C4-2B (cell line): ENCODE measurements at regions not wholly inside any gene's neighbourhood (a gene's known extent, or its start where the extent isn't known, plus 50 kb on each side); places are given as distances from the start of the nearest gene placed in this dataset.

Experiments used
- ZFX ChIP-seq: fragments of 450-650 bp; IDR thresholded peaks from 2 replicates; pipeline ENCODE4 v1.6.1; 2017
- TF ChIP-seq, protein P1 (sequence below): fragments of 450-650 bp; conservative IDR thresholded peaks from 2 replicates; pipeline ENCODE4 v1.5.1; 2017; ENCODE audit warnings: mild to moderate bottlenecking

DNA sequence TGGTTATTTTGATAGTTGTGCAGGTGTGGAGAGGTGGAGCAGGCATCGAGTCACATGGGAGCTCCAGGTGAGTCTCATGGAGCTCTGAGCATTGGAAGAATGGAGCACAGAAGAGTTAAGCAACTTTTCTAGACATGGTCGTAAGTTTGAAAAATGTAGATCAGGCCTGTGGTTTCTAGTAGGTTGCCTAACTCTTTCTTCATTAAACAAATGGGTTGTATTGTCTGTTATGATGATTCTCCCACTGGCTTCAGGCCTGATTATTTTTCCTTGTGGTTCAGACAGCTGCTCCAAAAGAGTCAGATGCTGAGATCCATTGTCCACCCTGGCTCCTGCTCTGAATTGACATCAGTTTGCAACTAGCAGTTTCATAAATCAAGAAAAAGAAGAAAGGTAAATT lies 80.3 kb upstream of the RPS23 start:
- TF ChIP-seq, protein P1, sequence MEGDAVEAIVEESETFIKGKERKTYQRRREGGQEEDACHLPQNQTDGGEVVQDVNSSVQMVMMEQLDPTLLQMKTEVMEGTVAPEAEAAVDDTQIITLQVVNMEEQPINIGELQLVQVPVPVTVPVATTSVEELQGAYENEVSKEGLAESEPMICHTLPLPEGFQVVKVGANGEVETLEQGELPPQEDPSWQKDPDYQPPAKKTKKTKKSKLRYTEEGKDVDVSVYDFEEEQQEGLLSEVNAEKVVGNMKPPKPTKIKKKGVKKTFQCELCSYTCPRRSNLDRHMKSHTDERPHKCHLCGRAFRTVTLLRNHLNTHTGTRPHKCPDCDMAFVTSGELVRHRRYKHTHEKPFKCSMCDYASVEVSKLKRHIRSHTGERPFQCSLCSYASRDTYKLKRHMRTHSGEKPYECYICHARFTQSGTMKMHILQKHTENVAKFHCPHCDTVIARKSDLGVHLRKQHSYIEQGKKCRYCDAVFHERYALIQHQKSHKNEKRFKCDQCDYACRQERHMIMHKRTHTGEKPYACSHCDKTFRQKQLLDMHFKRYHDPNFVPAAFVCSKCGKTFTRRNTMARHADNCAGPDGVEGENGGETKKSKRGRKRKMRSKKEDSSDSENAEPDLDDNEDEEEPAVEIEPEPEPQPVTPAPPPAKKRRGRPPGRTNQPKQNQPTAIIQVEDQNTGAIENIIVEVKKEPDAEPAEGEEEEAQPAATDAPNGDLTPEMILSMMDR, result no peak
- no peak for TF ChIP-seq ZFX
